H1 (cell line): ENCODE measurements at regions not wholly inside any gene's neighbourhood (a gene's known extent, or its start where the extent isn't known, plus 50 kb on each side); places are given as distances from the start of the nearest gene placed in this dataset.

ENCODE experiments used
- CTCF ChIA-PET: fragments of 300-600 bp; sonication (Branson Sonifier 250); formaldehyde crosslinking; loops from one replicate; lab custom pipeline; 2021; ENCODE audit not compliant: partially characterized antibody; lab: Charles Lee
- POLR2A ChIA-PET: fragments of 300-600 bp; sonication (Branson Sonifier 250); formaldehyde crosslinking; loops from one replicate; lab custom pipeline; 2021; ENCODE audit warnings: inconsistent platforms; ENCODE audit not compliant: partially characterized antibody; lab: Charles Lee
- DNase-seq, 2 experiments: peaks; one replicate each; pipeline versions ENCODE4 v3.0.0 to v3.0.0-alpha.2; 2010 to 2022; ENCODE audit warnings: low spot score in 2 of 2, low read depth in 1 of 2, mixed read lengths in 1 of 2
- FAIRE-seq: peaks from 2 replicates; lab custom pipeline; 2011; peaks lifted over from hg19 to GRCh38; lab: Jason Lieb, UNC
- H2AFZ ChIP-seq: 2 replicates; pipeline ENCODE4 v1.8.1; 2012; ENCODE audit warnings: low read length, inconsistent platforms
- H2AK5ac ChIP-seq: 2 replicates; pipeline ENCODE4 v1.6.1; 2013; ENCODE audit warnings: low read depth, low read length
- H2BK120ac ChIP-seq: replicated peaks from 2 replicates; pipeline ENCODE3; 2013; ENCODE audit warnings: low read depth, low read length, inconsistent platforms
- H2BK12ac ChIP-seq: 2 replicates; pipeline ENCODE4 v1.6.1; 2013; ENCODE audit warnings: low read depth, low read length
- H2BK15ac ChIP-seq: 2 replicates; pipeline ENCODE4 v1.6.1; 2013; ENCODE audit warnings: low read length
- H2BK20ac ChIP-seq: 2 replicates; pipeline ENCODE4 v1.6.1; 2013; ENCODE audit warnings: low read length
- H2BK5ac ChIP-seq: 2 replicates; pipeline ENCODE4 v1.6.1; 2013; ENCODE audit warnings: low read depth, low read length
- H3K14ac ChIP-seq: 2 replicates; pipeline ENCODE4 v1.6.1; 2013; ENCODE audit warnings: inconsistent platforms; ENCODE audit not compliant: insufficient read length
- H3K18ac ChIP-seq: 2 replicates; pipeline ENCODE4 v1.6.1; 2013; ENCODE audit warnings: low read length; ENCODE audit errors: extremely low read depth
- H3K23ac ChIP-seq: 2 replicates; pipeline ENCODE4 v1.6.1; 2013; ENCODE audit warnings: inconsistent platforms; ENCODE audit not compliant: insufficient read length
- H3K23me2 ChIP-seq: 2 replicates; pipeline ENCODE4 v1.6.1; 2013; ENCODE audit warnings: low read depth, low read length
- H3K27ac ChIP-seq: 2 replicates; pipeline ENCODE4 v1.6.1; 2011; ENCODE audit warnings: low read depth, low read length, inconsistent platforms
- H3K27me3 ChIP-seq, 4 experiments: replicated peaks in 1 of 4; 1 replicate in 1 of 4; 2 replicates in 3 of 4; pipeline versions ENCODE4 v1.6.1 to v1.8.1; 2011 to 2013; ENCODE audit warnings: low read length in 3 of 4, mild to moderate bottlenecking in 3 of 4, inconsistent platforms in 2 of 4, mixed read lengths in 2 of 4, moderate library complexity in 1 of 4; ENCODE audit not compliant: control insufficient read depth in 3 of 4, insufficient read depth in 3 of 4; ENCODE audit errors: extremely low read depth in 1 of 4
- H3K36me3 ChIP-seq, 4 experiments: 2 replicates each; pipeline versions ENCODE4 v1.6.1 to v1.8.1; 2011 to 2013; ENCODE audit warnings: mild to moderate bottlenecking in 4 of 4, low read length in 3 of 4, moderate library complexity in 2 of 4, control low read depth in 1 of 4, inconsistent platforms in 1 of 4; ENCODE audit not compliant: insufficient read depth in 4 of 4, control insufficient read depth in 2 of 4
- H3K4ac ChIP-seq: replicated peaks from 2 replicates; pipeline ENCODE3; 2013; ENCODE audit warnings: low read length, low read depth, mixed read lengths, inconsistent platforms; ENCODE audit not compliant: insufficient read length
- H3K4me1 ChIP-seq, 4 experiments: replicated peaks in 1 of 4; 1 replicate in 1 of 4; 2 replicates in 3 of 4; pipeline versions ENCODE4 v1.6.1 to v1.8.1; 2011 to 2013; ENCODE audit warnings: low read length in 3 of 4, inconsistent platforms in 2 of 4, mixed read lengths in 1 of 4; ENCODE audit not compliant: insufficient read depth in 4 of 4, control insufficient read depth in 3 of 4
- H3K4me2 ChIP-seq, 2 experiments: 2 replicates each; pipeline versions ENCODE4 v1.6.1 to v1.8.1; 2011 to 2013; ENCODE audit warnings: low read depth in 2 of 2, low read length in 2 of 2, control low read depth in 1 of 2, inconsistent platforms in 1 of 2, mild to moderate bottlenecking in 1 of 2; ENCODE audit not compliant: insufficient read depth in 1 of 2
- H3K4me3 ChIP-seq, 4 experiments: fragments of 200-600, 300-600 bp in 1 of 4; sonication (generic), shearing (Covaris generic), sonication (Bioruptor Twin) in 1 of 4; 2 replicates each; pipeline versions ENCODE4 v1.5.1 to v1.8.1; 2011 to 2016; ENCODE audit warnings: low read length in 4 of 4, low read depth in 3 of 4, control low read depth in 2 of 4, inconsistent platforms in 2 of 4, mild to moderate bottlenecking in 2 of 4, mixed read lengths in 1 of 4, moderate library complexity in 1 of 4; ENCODE audit not compliant: insufficient read depth in 2 of 4; ENCODE audit errors: extremely low read depth in 1 of 4
- H3K56ac ChIP-seq: replicated peaks from 2 replicates; pipeline ENCODE3; 2013; ENCODE audit warnings: low read depth, mild to moderate bottlenecking, mixed read lengths, low read length, inconsistent platforms; ENCODE audit not compliant: insufficient read length
- H3K79me1 ChIP-seq: 2 replicates; pipeline ENCODE4 v1.6.1; 2013; ENCODE audit warnings: low read depth, low read length, control low read depth
- H3K79me2 ChIP-seq, 2 experiments: 2 replicates each; pipeline versions ENCODE4 v1.6.1 to v1.8.1; 2012 to 2013; ENCODE audit warnings: low read length in 2 of 2, mild to moderate bottlenecking in 2 of 2, inconsistent platforms in 1 of 2; ENCODE audit not compliant: insufficient read depth in 2 of 2, control insufficient read depth in 1 of 2
- H3K9ac ChIP-seq, 4 experiments: replicated peaks in 1 of 4; 1 replicate in 1 of 4; 2 replicates in 3 of 4; pipeline versions ENCODE4 v1.6.1 to v1.8.1; 2011 to 2013; ENCODE audit warnings: low read depth in 3 of 4, low read length in 3 of 4, control low read depth in 2 of 4, mild to moderate bottlenecking in 2 of 4, moderate library complexity in 2 of 4, inconsistent platforms in 1 of 4; ENCODE audit errors: extremely low read depth in 1 of 4
- H3K9me3 ChIP-seq, 2 experiments: 2 replicates each; pipeline versions ENCODE4 v1.6.1 to v1.8.1; 2012 to 2013; ENCODE audit warnings: mild to moderate bottlenecking in 2 of 2, moderate library complexity in 2 of 2, control low read depth in 1 of 2, inconsistent platforms in 1 of 2, low read depth in 1 of 2, low read length in 1 of 2, mixed read lengths in 1 of 2; ENCODE audit not compliant: insufficient read depth in 2 of 2
- H4K20me1 ChIP-seq, 2 experiments: replicated peaks in 1 of 2; 2 replicates each; pipeline versions ENCODE3 to v1.8.1; 2011 to 2013; ENCODE audit warnings: inconsistent platforms in 2 of 2, low read length in 2 of 2, mild to moderate bottlenecking in 1 of 2; ENCODE audit not compliant: insufficient read depth in 2 of 2, control insufficient read depth in 1 of 2
- H4K5ac ChIP-seq: 2 replicates; pipeline ENCODE4 v1.6.1; 2013; ENCODE audit warnings: low read length, low read depth, mixed read lengths, inconsistent platforms; ENCODE audit not compliant: insufficient read length
- H4K8ac ChIP-seq: 2 replicates; pipeline ENCODE4 v1.8.0; 2013; ENCODE audit warnings: mild to moderate bottlenecking, moderate library complexity, low read length, inconsistent platforms; ENCODE audit not compliant: insufficient read depth; ENCODE audit errors: extremely low read depth
- H4K91ac ChIP-seq: replicated peaks from 2 replicates; pipeline ENCODE3; 2013; ENCODE audit warnings: low read length, mixed read lengths, inconsistent platforms; ENCODE audit not compliant: insufficient read length
- CHD1 ChIP-seq: IDR thresholded peaks from 2 replicates; pipeline ENCODE4 v1.6.1; 2012; ENCODE audit warnings: low read depth, low read length, improper control_type of control experiment
- NRF1 ChIP-seq: IDR thresholded peaks from 2 replicates; pipeline ENCODE4 v1.6.1; 2011; ENCODE audit warnings: mild to moderate bottlenecking, low read depth, low read length, improper control_type of control experiment
- RAD21 ChIP-seq, 2 experiments: IDR thresholded peaks in 1 of 2; conservative IDR thresholded peaks in 1 of 2; 2 replicates each; pipeline ENCODE4 v1.6.1; 2011; ENCODE audit warnings: low read depth in 2 of 2, low read length in 2 of 2, improper control_type of control experiment in 1 of 2, inconsistent platforms in 1 of 2, mild to moderate bottlenecking in 1 of 2, moderate library complexity in 1 of 2
- SP4 ChIP-seq: IDR thresholded peaks from 2 replicates; pipeline ENCODE4 v1.6.1; 2012; ENCODE audit warnings: low read length, inconsistent platforms
- ZNF274 ChIP-seq: IDR thresholded peaks from 2 replicates; pipeline ENCODE4 v1.7.0; 2012; ENCODE audit warnings: low read length, borderline replicate concordance; ENCODE audit errors: extremely low read depth
- WGBS, 2 experiments: shearing (Covaris generic) in 1 of 2; methylation state at CpG; one replicate each; pipeline versions ENCODE4 v1.1.6 to v1.1.7; 2013 to 2015; ENCODE audit warnings: low lambda C conversion rate in 2 of 2, mixed read lengths in 2 of 2, inconsistent platforms in 1 of 2, low coverage in 1 of 2, missing lambda C conversion rate in 1 of 2; ENCODE audit not compliant: insufficient replicate concordance in 2 of 2, insufficient coverage in 1 of 2, insufficient read length in 1 of 2; ENCODE audit errors: extremely low coverage in 1 of 2, missing lambda C conversion rate in 1 of 2; 5-methylcytosine and 5-hydroxymethylcytosine counted together

DNA sequence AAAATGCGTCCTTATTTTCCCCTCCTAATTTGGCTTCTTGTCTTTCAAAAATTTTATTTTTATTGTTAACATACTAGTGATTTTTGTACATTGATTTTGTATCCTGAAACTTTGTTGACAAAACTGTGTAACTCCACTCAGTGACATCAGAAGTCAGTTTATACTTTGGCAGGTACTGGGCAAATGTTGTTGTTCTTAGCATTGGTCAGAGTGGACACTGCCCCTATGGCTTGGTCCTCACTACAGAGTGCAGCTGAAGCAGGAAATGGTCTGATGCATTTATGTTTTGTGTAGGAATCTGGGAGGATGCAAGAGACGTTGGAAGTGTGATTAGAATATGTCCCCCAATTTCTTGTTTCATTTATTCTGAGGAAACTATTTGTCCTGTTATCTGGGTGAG, 205.5 kb upstream of the CENPE start:
- no peak overlapping the region for H3K27ac ChIP-seq
- no peak overlapping the region for H3K4me3 ChIP-seq
- H3K9me3 ChIP-seq: no peaks in the 10 kb centered on the region
- no peak overlapping the region for H4K8ac ChIP-seq
- no peaks in the 10 kb centered on the region for H4K20me1 ChIP-seq
- no peaks in the 10 kb centered on the region for H3K79me1 ChIP-seq
- H3K18ac ChIP-seq: no peak overlapping the region
- H3K23me2 ChIP-seq: no peaks in the 10 kb centered on the region
- no peak overlapping the region for H2BK5ac ChIP-seq
- no peak overlapping the region for H3K4ac ChIP-seq
- no peak overlapping the region for H4K5ac ChIP-seq
- 84% methylated on average over 2 of the region's 2 CpGs; no CpG with 5 or more reads in 1 of the 2 experiments for WGBS, 2 experiments
- TF ChIP-seq CHD1 (no peak), SP4 (no peak), RAD21 (IDR thresholded peaks at IDR 0.05 in 1 of 2, conservative IDR thresholded peaks at IDR 0.05 in 1 of 2; ENCODE audit: low read depth in 2 of 2, low read length in 2 of 2) (no peak), NRF1 (no peak), ZNF274 (no peak)
- H3K79me2 ChIP-seq: no peaks in the 10 kb centered on the region
- H3K9ac ChIP-seq: no peak overlapping the region
- H2BK12ac ChIP-seq: no peak overlapping the region
- H3K36me3 ChIP-seq: no peaks in the 10 kb centered on the region
- H3K14ac ChIP-seq: no peak overlapping the region
- no peak for FAIRE-seq
- no peak overlapping the region for H3K23ac ChIP-seq
- H2AK5ac ChIP-seq: no peak overlapping the region
- H3K4me2 ChIP-seq: no peak overlapping the region
- POLR2A ChIA-PET: no interaction called here
- no peak overlapping the region for H2BK20ac ChIP-seq
- H3K56ac ChIP-seq: no peak overlapping the region
- peaks cover 0 to 2% (median under 1%) of the 10 kb centered on the region in 4 experiments; a peak in 1 of 7 replicates for H3K4me1 ChIP-seq
- H2AFZ ChIP-seq: no peak overlapping the region
- no peak overlapping the region for H2BK120ac ChIP-seq
- H3K27me3 ChIP-seq: no peaks in the 10 kb centered on the region
- no peak overlapping the region for H2BK15ac ChIP-seq
- no peak overlapping the region for H4K91ac ChIP-seq
- DNase-seq: no peak
- CTCF ChIA-PET: no interaction called here
